Skeletal muscle satellite cell (primary cell): ENCODE measurements at regions not wholly inside any gene's neighbourhood (a gene's known extent, or its start where the extent isn't known, plus 50 kb on each side); places are given as distances from the start of the nearest gene placed in this dataset.

ENCODE experiments used
- H3K27me3 ChIP-seq: 2 replicates; pipeline ENCODE4 v1.7.0; 2013; ENCODE audit warnings: low read length; ENCODE audit not compliant: control insufficient read depth, insufficient read depth
- H3K36me3 ChIP-seq: 2 replicates; pipeline ENCODE4 v1.7.0; 2013; ENCODE audit warnings: mild to moderate bottlenecking, control low read depth, low read length; ENCODE audit not compliant: insufficient read depth
- H3K4me1 ChIP-seq: 2 replicates; pipeline ENCODE4 v1.7.0; 2013; ENCODE audit warnings: low read length; ENCODE audit not compliant: control insufficient read depth, insufficient read depth
- H3K4me2 ChIP-seq: 2 replicates; pipeline ENCODE4 v1.7.0; 2013; ENCODE audit warnings: mild to moderate bottlenecking, low read length
- H3K4me3 ChIP-seq: 2 replicates; pipeline ENCODE4 v1.7.0; 2013; ENCODE audit warnings: low read length
- H3K9ac ChIP-seq: 2 replicates; pipeline ENCODE4 v1.7.0; 2013; ENCODE audit warnings: mild to moderate bottlenecking, low read depth, low read length, moderate library complexity
- H3K9me3 ChIP-seq: replicated peaks from 2 replicates; pipeline ENCODE4 v1.7.0; 2013; ENCODE audit warnings: mild to moderate bottlenecking, control low read depth, low read length

DNA sequence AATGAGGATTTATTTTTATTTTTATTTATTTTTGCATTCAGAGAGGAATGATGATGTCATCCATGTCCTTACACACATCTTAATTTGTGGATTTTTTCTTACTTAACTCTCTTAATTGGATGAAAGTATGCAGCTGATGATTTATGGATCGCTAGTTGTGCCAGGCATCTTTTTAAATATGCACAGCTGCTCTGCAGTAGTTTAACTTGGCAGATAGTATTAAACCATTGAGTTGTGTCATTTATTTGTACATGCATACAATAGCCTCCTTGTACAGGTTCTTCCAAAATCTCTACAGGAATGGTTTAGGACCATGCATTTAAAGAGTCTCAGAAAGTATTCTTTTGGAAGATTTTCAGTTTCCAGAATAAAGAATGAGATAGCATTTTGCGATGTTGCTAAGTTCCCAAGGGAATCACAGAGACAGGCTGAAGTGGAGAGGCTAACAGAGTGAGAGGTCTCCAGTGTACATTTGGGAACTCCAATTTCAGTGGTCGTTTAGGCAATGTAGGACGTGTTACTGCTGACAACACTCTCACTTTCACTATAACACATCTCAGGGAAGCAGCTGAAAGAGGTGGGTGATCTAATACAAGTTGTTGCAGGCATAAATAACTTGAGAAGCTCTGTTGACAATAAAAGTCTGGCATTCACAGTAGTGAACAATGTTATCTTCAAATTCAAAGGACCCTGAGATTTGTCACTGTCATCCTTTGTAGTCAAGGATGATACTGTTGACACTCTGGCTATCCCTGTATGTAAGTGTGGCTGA is 49.9 kb upstream of the SCRG1 start:
- Histone ChIP-seq H3K9ac (no peak overlapping the region), H3K36me3 (no peaks in the 10 kb centered on the region), H3K4me1 (peaks cover 13% of the 10 kb centered on the region), H3K4me3 (peak overlapping the region; percentile 12), H3K9me3 (no peaks in the 10 kb centered on the region), H3K4me2 (peak overlapping the region; percentile 20), H3K27me3 (no peaks in the 10 kb centered on the region)
